H1 (cell line): ENCODE measurements at regions not wholly inside any gene's neighbourhood (a gene's known extent, or its start where the extent isn't known, plus 50 kb on each side); places are given as distances from the start of the nearest gene placed in this dataset.

Experiments
- KDM1A ChIP-seq: fragments of 200-600, 300-600 bp; sonication (generic); IDR thresholded peaks from 2 replicates; pipeline ENCODE4 v1.7.1; 2016; ENCODE audit warnings: mild to moderate bottlenecking, low read length, borderline replicate concordance
- RNF2 ChIP-seq: fragments of 200-900, 300-1000 bp; sonication (generic); IDR thresholded peaks from 2 replicates; pipeline ENCODE4 v1.7.1; 2016; ENCODE audit warnings: borderline replicate concordance, low read depth, mild to moderate bottlenecking, antibody characterized with exemption, low read length; ENCODE audit not compliant: poor library complexity, severe bottlenecking; ENCODE audit errors: missing control alignments
- TF ChIP-seq, protein P1 (sequence below): fragments of 300-600 bp; sonication (generic); IDR thresholded peaks from 2 replicates; pipeline ENCODE4 v1.7.1; 2012; ENCODE audit warnings: low read length, moderate library complexity, mild to moderate bottlenecking, inconsistent platforms; ENCODE audit not compliant: insufficient replicate concordance

DNA sequence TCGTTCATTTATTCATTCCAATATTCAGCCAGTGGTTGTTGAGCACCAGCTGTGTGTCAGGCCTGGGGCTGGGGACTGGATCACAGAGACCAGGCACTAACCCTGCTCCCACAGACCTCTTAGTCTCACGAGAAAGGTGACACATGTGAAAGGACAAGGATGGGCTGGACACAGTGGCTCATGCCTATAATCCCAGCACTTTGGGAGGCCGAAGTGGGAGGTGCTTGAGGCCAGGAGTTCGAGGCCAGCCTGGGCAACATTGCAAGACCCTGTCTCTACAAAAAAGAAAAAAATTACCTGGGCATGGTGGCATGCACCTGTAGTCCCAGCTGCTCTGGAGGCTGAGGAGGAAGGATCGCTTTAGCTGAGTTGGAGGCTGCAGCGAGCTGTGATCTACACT is 105.9 kb upstream of the SDK1 start (continued):
- TF ChIP-seq, protein P1, sequence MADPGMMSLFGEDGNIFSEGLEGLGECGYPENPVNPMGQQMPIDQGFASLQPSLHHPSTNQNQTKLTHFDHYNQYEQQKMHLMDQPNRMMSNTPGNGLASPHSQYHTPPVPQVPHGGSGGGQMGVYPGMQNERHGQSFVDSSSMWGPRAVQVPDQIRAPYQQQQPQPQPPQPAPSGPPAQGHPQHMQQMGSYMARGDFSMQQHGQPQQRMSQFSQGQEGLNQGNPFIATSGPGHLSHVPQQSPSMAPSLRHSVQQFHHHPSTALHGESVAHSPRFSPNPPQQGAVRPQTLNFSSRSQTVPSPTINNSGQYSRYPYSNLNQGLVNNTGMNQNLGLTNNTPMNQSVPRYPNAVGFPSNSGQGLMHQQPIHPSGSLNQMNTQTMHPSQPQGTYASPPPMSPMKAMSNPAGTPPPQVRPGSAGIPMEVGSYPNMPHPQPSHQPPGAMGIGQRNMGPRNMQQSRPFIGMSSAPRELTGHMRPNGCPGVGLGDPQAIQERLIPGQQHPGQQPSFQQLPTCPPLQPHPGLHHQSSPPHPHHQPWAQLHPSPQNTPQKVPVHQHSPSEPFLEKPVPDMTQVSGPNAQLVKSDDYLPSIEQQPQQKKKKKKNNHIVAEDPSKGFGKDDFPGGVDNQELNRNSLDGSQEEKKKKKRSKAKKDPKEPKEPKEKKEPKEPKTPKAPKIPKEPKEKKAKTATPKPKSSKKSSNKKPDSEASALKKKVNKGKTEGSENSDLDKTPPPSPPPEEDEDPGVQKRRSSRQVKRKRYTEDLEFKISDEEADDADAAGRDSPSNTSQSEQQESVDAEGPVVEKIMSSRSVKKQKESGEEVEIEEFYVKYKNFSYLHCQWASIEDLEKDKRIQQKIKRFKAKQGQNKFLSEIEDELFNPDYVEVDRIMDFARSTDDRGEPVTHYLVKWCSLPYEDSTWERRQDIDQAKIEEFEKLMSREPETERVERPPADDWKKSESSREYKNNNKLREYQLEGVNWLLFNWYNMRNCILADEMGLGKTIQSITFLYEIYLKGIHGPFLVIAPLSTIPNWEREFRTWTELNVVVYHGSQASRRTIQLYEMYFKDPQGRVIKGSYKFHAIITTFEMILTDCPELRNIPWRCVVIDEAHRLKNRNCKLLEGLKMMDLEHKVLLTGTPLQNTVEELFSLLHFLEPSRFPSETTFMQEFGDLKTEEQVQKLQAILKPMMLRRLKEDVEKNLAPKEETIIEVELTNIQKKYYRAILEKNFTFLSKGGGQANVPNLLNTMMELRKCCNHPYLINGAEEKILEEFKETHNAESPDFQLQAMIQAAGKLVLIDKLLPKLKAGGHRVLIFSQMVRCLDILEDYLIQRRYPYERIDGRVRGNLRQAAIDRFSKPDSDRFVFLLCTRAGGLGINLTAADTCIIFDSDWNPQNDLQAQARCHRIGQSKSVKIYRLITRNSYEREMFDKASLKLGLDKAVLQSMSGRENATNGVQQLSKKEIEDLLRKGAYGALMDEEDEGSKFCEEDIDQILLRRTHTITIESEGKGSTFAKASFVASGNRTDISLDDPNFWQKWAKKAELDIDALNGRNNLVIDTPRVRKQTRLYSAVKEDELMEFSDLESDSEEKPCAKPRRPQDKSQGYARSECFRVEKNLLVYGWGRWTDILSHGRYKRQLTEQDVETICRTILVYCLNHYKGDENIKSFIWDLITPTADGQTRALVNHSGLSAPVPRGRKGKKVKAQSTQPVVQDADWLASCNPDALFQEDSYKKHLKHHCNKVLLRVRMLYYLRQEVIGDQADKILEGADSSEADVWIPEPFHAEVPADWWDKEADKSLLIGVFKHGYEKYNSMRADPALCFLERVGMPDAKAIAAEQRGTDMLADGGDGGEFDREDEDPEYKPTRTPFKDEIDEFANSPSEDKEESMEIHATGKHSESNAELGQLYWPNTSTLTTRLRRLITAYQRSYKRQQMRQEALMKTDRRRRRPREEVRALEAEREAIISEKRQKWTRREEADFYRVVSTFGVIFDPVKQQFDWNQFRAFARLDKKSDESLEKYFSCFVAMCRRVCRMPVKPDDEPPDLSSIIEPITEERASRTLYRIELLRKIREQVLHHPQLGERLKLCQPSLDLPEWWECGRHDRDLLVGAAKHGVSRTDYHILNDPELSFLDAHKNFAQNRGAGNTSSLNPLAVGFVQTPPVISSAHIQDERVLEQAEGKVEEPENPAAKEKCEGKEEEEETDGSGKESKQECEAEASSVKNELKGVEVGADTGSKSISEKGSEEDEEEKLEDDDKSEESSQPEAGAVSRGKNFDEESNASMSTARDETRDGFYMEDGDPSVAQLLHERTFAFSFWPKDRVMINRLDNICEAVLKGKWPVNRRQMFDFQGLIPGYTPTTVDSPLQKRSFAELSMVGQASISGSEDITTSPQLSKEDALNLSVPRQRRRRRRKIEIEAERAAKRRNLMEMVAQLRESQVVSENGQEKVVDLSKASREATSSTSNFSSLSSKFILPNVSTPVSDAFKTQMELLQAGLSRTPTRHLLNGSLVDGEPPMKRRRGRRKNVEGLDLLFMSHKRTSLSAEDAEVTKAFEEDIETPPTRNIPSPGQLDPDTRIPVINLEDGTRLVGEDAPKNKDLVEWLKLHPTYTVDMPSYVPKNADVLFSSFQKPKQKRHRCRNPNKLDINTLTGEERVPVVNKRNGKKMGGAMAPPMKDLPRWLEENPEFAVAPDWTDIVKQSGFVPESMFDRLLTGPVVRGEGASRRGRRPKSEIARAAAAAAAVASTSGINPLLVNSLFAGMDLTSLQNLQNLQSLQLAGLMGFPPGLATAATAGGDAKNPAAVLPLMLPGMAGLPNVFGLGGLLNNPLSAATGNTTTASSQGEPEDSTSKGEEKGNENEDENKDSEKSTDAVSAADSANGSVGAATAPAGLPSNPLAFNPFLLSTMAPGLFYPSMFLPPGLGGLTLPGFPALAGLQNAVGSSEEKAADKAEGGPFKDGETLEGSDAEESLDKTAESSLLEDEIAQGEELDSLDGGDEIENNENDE: no peak
- TF ChIP-seq RNF2: no peak
- peak; percentile 87; the same call in 1 of the 2 replicates for TF ChIP-seq KDM1A
